SK-N-SH treated with all-trans-retinoic acid at 6 μM for 48 hours (cell line): ENCODE measurements at regions not wholly inside any gene's neighbourhood (a gene's known extent, or its start where the extent isn't known, plus 50 kb on each side); places are given as distances from the start of the nearest gene placed in this dataset.
"Not testable (repeated sequence)": the region's sequence is repeated elsewhere in the genome, so short reads cannot be mapped to it uniquely, and the experiment has no call there.

ENCODE experiments used
- ATAC-seq: fragments of 200-7000 bp; cut with Tn5 transposase; 3 replicates; pipeline ENCODE4 v1.9.1; 2020; ENCODE audit warnings: mild to moderate bottlenecking, moderate library complexity
- ARNTL ChIP-seq: fragments of 450-650 bp; formaldehyde crosslinking; IDR thresholded peaks from 2 replicates; pipeline ENCODE4 v1.5.0; 2020; ENCODE audit warnings: low read depth, mild to moderate bottlenecking, moderate library complexity, borderline replicate concordance
- BACH2 ChIP-seq: fragments of 250-450 bp; sonication (Bioruptor Pico); IDR thresholded peaks from 2 replicates; pipeline ENCODE4 v1.9.0; 2021; ENCODE audit warnings: mild to moderate bottlenecking, borderline replicate concordance
- CSDC2 ChIP-seq: fragments of 250-450 bp; sonication (Bioruptor Pico); IDR thresholded peaks from 2 replicates; pipeline ENCODE4 v1.5.0; 2020; ENCODE audit warnings: mild to moderate bottlenecking, moderate library complexity
- ESRRG ChIP-seq: fragments of 250-450 bp; sonication (Bioruptor Pico); IDR thresholded peaks from 2 replicates; pipeline ENCODE4 v1.6.1; 2021; ENCODE audit warnings: mild to moderate bottlenecking
- GLIS3 ChIP-seq: fragments of 250-450 bp; sonication (Bioruptor Pico); IDR thresholded peaks from 2 replicates; pipeline ENCODE4 v1.5.0; 2020; ENCODE audit warnings: mild to moderate bottlenecking, moderate library complexity
- ISL1 ChIP-seq: fragments of 250-450 bp; sonication (Bioruptor Pico); IDR thresholded peaks from 2 replicates; pipeline ENCODE4 v2.1.2; 2022; ENCODE audit warnings: mild to moderate bottlenecking, moderate library complexity
- OSR1 ChIP-seq: fragments of 250-450 bp; sonication (Bioruptor Pico); IDR thresholded peaks from 2 replicates; pipeline ENCODE4 v1.8.0; 2022; ENCODE audit warnings: moderate library complexity, mild to moderate bottlenecking, inconsistent platforms
- RARB ChIP-seq: fragments of 250-450 bp; sonication (Bioruptor Pico); IDR thresholded peaks from 2 replicates; pipeline ENCODE4 v1.8.0; 2021; ENCODE audit warnings: mild to moderate bottlenecking, moderate library complexity
- SNAI2 ChIP-seq: fragments of 250-450 bp; sonication (Bioruptor Pico); IDR thresholded peaks from 2 replicates; pipeline ENCODE4 v1.5.0; 2020; ENCODE audit warnings: mild to moderate bottlenecking, moderate library complexity
- TCF4 ChIP-seq: fragments of 250-450 bp; sonication (Bioruptor Pico); IDR thresholded peaks from 2 replicates; pipeline ENCODE4 v1.8.0; 2021; ENCODE audit warnings: mild to moderate bottlenecking, moderate library complexity, borderline replicate concordance
- TOX ChIP-seq: fragments of 250-450 bp; sonication (Bioruptor Pico); IDR thresholded peaks from 2 replicates; pipeline ENCODE4 v1.8.0; 2021; ENCODE audit warnings: mild to moderate bottlenecking, moderate library complexity, borderline replicate concordance
- ZC3H10 ChIP-seq: fragments of 250-450 bp; sonication (Bioruptor Pico); IDR thresholded peaks from 2 replicates; pipeline ENCODE4 v1.5.1; 2021; ENCODE audit warnings: mild to moderate bottlenecking, moderate library complexity
- ZFP3 ChIP-seq: fragments of 250-450 bp; sonication (Bioruptor Pico); IDR thresholded peaks from 2 replicates; pipeline ENCODE4 v1.5.0; 2020; ENCODE audit warnings: mild to moderate bottlenecking, moderate library complexity
- ZFP30 ChIP-seq: fragments of 450-650 bp; formaldehyde crosslinking; IDR thresholded peaks from 2 replicates; pipeline ENCODE4 v1.5.0; 2022; ENCODE audit warnings: mild to moderate bottlenecking, moderate library complexity
- ZNF565 ChIP-seq: fragments of 450-650 bp; formaldehyde crosslinking; conservative IDR thresholded peaks from 2 replicates; pipeline ENCODE4 v1.5.0; 2020; ENCODE audit warnings: low read depth, mild to moderate bottlenecking, moderate library complexity
- ZNF70 ChIP-seq: fragments of 450-650 bp; formaldehyde crosslinking; IDR thresholded peaks from 2 replicates; pipeline ENCODE4 v1.5.0; 2020; ENCODE audit warnings: mild to moderate bottlenecking, moderate library complexity
- ZNF8 ChIP-seq: fragments of 450-650 bp; formaldehyde crosslinking; IDR thresholded peaks from 2 replicates; pipeline ENCODE4 v1.5.0; 2020; ENCODE audit warnings: mild to moderate bottlenecking, moderate library complexity
- TF ChIP-seq, protein P1 (sequence below): fragments of 250-450 bp; sonication (Bioruptor Pico); IDR thresholded peaks from 2 replicates; pipeline ENCODE4 v1.8.0; 2021; ENCODE audit warnings: low read depth, mild to moderate bottlenecking, moderate library complexity, borderline replicate concordance
- TF ChIP-seq, protein P2 (sequence below): fragments of 250-450 bp; sonication (Bioruptor Pico); IDR thresholded peaks from 2 replicates; pipeline ENCODE4 v1.5.1; 2021; ENCODE audit warnings: mild to moderate bottlenecking, moderate library complexity
- TF ChIP-seq, protein P3 (sequence below): fragments of 250-450 bp; sonication (Bioruptor Pico); IDR thresholded peaks from 2 replicates; pipeline ENCODE4 v1.8.0; 2020; ENCODE audit warnings: mild to moderate bottlenecking, moderate library complexity, borderline replicate concordance
- TF ChIP-seq, protein P4 (sequence below): fragments of 250-450 bp; sonication (Bioruptor Pico); IDR thresholded peaks from 2 replicates; pipeline ENCODE4 v1.5.0; 2020; ENCODE audit warnings: mild to moderate bottlenecking, moderate library complexity
- TF ChIP-seq, protein P5 (sequence below): fragments of 250-450 bp; sonication (Bioruptor Pico); IDR thresholded peaks from 2 replicates; pipeline ENCODE4 v1.5.1; 2020; ENCODE audit warnings: low read depth, mild to moderate bottlenecking, moderate library complexity

DNA sequence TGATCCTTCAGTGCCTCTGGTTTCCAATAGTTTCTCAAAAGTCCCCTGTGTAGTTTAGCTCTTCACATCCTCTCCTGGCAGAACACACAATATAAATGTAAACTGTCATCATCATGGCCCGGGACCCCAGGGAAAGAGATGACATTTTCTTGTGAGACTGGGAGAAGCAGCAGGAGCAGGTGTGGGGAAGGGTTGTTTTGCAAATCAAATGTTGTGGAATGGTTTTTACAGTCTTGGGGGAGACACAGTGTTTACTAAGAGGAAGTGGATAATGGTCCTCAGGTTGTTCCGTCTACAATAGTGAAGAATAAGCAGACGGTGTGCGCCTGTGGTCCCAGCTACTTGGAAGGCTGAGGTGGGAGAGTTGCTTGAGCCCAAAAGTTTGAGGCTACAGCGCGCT is 159.1 kb downstream of the SEC23IP start:
- ATAC-seq: no peak
- TF ChIP-seq, protein P1, sequence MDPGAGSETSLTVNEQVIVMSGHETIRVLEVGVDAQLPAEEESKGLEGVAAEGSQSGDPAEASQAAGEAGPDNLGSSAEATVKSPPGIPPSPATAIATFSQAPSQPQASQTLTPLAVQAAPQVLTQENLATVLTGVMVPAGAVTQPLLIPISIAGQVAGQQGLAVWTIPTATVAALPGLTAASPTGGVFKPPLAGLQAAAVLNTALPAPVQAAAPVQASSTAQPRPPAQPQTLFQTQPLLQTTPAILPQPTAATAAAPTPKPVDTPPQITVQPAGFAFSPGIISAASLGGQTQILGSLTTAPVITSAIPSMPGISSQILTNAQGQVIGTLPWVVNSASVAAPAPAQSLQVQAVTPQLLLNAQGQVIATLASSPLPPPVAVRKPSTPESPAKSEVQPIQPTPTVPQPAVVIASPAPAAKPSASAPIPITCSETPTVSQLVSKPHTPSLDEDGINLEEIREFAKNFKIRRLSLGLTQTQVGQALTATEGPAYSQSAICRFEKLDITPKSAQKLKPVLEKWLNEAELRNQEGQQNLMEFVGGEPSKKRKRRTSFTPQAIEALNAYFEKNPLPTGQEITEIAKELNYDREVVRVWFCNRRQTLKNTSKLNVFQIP (CRISPR knock-in tag): no peak
- no peak for TF ChIP-seq BACH2 (CRISPR knock-in tag)
- TF ChIP-seq, protein P2, sequence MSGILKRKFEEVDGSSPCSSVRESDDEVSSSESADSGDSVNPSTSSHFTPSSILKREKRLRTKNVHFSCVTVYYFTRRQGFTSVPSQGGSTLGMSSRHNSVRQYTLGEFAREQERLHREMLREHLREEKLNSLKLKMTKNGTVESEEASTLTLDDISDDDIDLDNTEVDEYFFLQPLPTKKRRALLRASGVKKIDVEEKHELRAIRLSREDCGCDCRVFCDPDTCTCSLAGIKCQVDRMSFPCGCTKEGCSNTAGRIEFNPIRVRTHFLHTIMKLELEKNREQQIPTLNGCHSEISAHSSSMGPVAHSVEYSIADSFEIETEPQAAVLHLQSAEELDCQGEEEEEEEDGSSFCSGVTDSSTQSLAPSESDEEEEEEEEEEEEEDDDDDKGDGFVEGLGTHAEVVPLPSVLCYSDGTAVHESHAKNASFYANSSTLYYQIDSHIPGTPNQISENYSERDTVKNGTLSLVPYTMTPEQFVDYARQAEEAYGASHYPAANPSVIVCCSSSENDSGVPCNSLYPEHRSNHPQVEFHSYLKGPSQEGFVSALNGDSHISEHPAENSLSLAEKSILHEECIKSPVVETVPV (CRISPR knock-in tag): no peak
- TF ChIP-seq, protein P3, sequence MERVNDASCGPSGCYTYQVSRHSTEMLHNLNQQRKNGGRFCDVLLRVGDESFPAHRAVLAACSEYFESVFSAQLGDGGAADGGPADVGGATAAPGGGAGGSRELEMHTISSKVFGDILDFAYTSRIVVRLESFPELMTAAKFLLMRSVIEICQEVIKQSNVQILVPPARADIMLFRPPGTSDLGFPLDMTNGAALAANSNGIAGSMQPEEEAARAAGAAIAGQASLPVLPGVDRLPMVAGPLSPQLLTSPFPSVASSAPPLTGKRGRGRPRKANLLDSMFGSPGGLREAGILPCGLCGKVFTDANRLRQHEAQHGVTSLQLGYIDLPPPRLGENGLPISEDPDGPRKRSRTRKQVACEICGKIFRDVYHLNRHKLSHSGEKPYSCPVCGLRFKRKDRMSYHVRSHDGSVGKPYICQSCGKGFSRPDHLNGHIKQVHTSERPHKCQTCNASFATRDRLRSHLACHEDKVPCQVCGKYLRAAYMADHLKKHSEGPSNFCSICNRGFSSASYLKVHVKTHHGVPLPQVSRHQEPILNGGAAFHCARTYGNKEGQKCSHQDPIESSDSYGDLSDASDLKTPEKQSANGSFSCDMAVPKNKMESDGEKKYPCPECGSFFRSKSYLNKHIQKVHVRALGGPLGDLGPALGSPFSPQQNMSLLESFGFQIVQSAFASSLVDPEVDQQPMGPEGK (CRISPR knock-in tag): no peak
- no peak for TF ChIP-seq SNAI2
- no peak for TF ChIP-seq ZFP30 (CRISPR knock-in tag)
- no peak for TF ChIP-seq GLIS3 (CRISPR knock-in tag)
- no peak for TF ChIP-seq OSR1 (CRISPR knock-in tag)
- no peak for TF ChIP-seq ZC3H10 (CRISPR knock-in tag)
- no peak for TF ChIP-seq CSDC2 (CRISPR knock-in tag)
- TF ChIP-seq ESRRG: no peak
- TF ChIP-seq TOX: no peak
- TF ChIP-seq ZNF565 (CRISPR knock-in tag): no peak
- TF ChIP-seq TCF4 (CRISPR knock-in tag): no peak
- no peak for TF ChIP-seq RARB (CRISPR knock-in tag)
- TF ChIP-seq, protein P4, sequence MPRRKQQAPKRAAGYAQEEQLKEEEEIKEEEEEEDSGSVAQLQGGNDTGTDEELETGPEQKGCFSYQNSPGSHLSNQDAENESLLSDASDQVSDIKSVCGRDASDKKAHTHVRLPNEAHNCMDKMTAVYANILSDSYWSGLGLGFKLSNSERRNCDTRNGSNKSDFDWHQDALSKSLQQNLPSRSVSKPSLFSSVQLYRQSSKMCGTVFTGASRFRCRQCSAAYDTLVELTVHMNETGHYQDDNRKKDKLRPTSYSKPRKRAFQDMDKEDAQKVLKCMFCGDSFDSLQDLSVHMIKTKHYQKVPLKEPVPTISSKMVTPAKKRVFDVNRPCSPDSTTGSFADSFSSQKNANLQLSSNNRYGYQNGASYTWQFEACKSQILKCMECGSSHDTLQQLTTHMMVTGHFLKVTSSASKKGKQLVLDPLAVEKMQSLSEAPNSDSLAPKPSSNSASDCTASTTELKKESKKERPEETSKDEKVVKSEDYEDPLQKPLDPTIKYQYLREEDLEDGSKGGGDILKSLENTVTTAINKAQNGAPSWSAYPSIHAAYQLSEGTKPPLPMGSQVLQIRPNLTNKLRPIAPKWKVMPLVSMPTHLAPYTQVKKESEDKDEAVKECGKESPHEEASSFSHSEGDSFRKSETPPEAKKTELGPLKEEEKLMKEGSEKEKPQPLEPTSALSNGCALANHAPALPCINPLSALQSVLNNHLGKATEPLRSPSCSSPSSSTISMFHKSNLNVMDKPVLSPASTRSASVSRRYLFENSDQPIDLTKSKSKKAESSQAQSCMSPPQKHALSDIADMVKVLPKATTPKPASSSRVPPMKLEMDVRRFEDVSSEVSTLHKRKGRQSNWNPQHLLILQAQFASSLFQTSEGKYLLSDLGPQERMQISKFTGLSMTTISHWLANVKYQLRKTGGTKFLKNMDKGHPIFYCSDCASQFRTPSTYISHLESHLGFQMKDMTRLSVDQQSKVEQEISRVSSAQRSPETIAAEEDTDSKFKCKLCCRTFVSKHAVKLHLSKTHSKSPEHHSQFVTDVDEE (CRISPR knock-in tag): no peak
- no peak for TF ChIP-seq ARNTL
- TF ChIP-seq ZFP3: no peak
- TF ChIP-seq ISL1 (CRISPR knock-in tag): no peak

DNA sequence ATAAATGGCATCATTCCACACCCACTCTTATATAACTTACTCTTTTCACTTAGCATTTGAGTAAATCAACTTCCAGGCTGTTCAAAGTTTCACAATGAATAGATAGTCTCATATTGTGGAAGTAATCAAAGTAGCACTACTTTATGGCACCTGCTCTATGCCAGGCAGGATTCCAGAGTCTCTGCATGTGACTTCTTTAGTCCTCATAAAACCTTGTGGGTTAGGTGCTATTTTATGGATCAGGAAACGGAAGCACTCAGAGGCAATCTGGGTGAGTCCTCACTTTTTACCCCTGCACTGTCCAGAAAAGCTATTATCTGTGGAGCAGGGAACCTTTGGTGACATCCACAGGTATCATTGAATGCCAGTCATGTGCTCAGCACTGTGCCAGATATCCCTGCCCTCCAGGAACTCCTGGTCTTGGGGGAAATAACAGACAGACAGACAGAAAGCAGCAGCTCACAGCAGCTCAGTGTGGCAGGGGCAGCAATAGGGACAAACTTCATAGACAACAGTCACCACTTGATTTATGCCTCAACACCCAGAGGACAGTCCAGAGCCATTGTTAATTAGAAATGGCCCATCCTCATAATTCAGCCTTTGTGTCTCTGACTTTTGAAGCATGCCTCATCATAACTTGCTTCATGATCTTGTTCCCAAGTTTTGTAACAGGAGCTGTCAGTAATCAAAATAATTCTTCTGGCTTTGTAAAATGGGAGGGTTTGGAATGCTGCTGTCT is 160.6 kb downstream of the SEC23IP start:
- no peak for ATAC-seq
- TF ChIP-seq ZNF8 (CRISPR knock-in tag) (no peak), TOX (no peak), BACH2 (CRISPR knock-in tag) (no peak), OSR1 (CRISPR knock-in tag) (no peak), ESRRG (no peak), ZFP30 (CRISPR knock-in tag) (no peak), SNAI2 (no peak), ZC3H10 (CRISPR knock-in tag) (no peak), ZNF70 (no peak), CSDC2 (CRISPR knock-in tag) (no peak)
- TF ChIP-seq, protein P4 (CRISPR knock-in tag): no peak
- TF ChIP-seq, protein P3 (CRISPR knock-in tag): no peak
- TF ChIP-seq, protein P5, sequence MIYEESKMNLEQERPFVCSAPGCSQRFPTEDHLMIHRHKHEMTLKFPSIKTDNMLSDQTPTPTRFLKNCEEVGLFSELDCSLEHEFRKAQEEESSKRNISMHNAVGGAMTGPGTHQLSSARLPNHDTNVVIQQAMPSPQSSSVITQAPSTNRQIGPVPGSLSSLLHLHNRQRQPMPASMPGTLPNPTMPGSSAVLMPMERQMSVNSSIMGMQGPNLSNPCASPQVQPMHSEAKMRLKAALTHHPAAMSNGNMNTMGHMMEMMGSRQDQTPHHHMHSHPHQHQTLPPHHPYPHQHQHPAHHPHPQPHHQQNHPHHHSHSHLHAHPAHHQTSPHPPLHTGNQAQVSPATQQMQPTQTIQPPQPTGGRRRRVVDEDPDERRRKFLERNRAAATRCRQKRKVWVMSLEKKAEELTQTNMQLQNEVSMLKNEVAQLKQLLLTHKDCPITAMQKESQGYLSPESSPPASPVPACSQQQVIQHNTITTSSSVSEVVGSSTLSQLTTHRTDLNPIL (CRISPR knock-in tag): no peak
- TF ChIP-seq, protein P2 (CRISPR knock-in tag): no peak

DNA sequence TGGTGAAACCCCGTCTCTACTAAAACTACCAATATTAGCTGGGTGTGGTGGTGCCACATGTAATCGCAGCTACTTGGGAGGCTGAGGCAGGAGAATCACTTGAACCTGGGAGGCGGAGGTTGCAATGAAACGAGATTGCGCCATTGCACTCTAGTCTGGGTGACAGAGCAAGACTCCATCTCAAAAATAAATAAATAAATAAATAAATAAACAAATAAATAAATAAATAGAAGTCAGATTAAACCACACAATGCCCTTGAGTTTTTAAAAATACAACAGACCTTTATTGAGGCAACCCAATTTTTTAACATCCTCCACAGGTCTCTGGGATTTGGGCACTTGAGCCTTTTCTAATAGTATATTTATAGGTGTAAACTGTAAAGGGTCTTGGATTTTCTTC is 167.3 kb downstream of the SEC23IP start:
- not testable (repeated sequence) for ATAC-seq
